ENCODE measurements at regions not wholly inside any gene's neighbourhood (a gene's known extent, or its start where the extent isn't known, plus 50 kb on each side); places are given as distances from the start of the nearest gene placed in this dataset.

DNA sequence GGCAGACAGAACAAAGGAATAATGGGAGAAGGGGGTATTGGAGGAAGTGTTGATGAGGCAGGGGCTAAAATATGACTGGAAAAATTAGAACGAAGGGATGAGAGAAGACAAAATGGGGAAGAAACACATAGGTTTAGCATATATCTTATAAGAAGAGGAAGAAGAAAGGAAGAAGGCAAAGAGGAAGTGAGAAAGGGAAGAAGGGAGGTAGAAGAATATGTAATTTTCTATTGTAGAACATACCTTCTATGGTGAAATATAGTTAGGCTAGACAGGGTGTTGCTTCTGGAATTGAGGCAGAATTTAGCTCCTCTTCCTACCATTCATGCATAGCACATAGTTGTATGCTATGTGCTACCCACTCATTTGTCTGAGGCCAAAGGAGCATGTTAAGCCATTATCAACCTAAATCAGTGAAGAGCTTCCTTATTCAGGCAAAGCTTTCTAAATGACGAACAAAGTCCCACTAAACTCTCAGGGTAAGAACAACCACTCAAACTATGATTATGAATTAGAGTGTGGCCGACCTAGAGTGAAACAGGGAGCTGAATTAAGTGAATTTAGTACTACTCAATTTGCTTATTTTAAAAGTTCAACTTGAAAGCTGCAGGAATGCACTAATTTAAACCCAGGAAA lies 180.9 kb upstream of the GALNT5 start:
- DNase-seq, result no peak

DNA sequence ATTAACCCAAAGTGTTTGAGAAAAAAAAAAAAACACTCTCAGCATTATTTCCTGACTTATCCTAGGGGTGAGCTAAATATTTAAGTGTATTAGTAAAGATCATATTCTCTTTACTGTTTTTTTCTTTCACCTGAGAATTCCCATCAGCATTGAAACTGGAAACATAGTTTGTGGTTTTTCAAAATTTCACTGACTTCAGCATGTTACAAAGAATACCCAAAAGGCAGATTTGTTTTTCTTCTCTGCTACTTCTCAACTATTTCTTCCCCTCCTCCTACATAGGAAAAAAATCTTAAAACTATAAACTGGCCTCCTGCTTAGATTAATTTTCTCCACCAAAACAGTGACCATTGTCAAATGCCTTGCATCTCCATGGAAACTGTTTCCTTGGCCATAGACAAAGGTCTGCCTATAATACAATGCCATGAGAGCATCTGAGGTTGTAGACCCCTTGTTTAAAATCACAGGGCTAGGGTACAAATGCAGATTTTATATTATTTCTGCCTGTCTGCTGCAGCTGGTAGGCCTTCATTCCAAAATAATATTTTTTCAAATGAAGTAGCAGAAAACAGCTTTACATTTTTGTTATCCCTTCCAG lies 179.7 kb upstream of the GALNT5 start:
- DNase-seq, result no peak

DNA sequence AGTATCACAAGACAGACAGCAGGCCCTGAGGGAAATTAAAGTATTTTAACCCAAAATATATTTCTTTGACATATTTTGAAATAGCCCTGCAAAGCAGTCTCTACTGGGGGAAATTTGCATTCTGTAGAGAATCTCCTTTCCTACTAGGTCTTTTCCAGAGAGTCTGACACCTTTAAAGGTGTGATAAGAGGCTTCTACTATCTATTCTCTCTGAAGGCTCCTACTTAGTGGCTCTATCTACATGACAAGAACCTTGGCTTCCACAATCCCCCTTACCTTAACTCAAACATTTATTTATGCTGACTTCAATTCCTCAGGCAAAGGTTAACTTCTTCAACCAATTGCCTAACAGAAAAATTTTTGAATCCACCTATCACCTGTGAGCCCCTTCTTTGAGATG lies 174.6 kb upstream of the GALNT5 start:
- DNase-seq, result no peak

DNA sequence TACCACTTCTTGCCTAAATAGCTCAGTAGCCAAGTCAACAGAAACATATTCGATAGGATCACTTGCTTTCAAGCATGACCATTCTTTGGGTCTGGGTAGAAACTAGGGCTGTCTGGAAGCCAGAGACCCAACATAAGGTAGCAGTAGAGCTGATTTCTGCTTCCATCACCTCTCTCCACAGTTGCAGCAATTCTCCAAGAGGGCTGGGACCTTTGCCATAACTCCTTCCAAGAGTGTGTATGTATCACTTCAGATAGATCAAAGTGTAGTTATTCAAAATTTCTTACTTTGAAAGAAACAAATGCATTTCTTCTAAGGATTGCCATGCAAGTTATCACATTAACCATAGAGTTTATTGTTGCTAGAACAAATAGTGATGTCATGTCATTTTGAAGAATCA lies 172.0 kb upstream of the GALNT5 start:
- DNase-seq, result no peak

DNA sequence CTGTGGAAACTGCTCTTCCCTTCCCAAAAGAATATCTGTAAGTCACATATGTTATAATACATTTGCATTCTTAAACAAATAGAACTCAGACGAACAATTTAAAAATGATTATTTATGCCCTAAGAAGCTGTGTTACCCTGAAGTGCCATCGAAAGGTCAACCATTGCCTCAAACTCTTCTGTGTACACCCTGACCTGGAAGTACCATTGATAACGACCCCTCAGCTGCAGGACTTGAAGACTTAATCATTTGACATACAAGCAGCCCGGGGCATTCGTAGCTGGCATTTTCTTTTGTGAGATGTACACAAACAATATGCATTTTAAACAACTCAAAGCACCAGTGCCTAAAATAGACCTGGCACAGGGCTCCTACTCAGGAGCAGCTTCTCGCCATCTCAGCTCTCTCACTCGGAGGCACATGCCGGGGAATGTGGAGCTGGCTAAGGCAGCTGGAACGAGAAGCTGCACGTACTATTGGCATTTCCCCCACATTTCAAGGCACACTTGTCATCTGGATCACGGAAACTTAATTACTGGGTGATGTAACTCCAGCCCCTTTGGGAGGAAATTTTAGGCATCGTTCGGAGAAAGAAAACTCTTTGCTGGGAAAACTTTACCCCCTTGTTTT lies 170.0 kb upstream of the GALNT5 start:
- no peak for DNase-seq

DNA sequence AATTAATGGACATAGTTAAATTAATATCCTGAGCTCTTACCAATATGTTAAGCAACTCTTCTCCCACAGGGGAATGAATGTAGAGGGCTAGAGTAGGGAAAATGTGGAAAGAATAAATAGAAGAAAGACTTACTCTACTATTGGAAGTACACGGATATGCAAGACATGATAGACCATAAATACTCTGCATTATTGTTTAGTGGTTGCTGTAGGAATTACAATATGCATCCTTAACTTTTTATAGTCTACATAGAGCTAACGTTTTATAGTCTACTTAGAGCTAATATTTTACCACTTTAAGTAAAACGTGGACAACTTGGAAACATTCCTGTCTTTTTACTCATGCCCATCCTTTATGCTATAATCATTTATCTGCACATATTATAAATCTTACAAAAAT lies 163.8 kb upstream of the GALNT5 start:
- no peak for DNase-seq

DNA sequence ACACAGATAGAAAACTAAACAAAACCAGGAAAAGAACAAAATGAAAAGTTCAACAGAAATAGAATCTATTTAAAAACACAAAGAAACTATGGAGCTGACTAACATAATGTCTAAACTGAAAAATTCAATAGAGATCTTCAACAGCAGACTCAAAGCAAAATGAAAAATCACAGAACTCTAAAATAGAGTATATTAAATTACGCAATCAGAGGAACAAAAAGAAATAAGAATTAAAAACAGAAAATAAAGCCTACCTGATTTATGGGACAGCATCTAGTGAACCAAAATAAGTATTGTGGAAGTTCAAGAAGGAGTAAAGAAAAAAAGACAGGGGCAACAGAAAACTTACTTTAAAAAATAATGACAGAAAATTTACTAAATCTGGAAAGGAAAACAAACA lies 152.1 kb upstream of the GALNT5 start:
- no peak for DNase-seq

DNA sequence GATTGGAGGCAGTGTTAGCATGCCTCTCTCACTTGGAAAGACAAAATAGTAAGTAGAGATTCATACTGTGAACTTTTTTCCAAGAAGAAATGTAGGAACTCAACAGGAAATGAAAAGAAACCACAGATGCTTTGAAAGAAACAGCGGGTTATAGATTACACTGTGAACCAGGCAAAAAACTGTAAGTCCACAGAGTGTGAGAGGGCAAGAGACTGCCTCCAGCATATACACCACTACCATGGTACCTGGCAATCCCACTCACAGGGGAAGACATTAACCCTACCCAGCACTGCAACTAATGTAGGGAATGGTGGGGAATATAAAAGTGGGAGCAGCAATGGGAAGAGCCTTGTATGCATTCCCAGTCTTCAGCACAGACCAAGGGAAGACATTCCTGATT lies 150.6 kb upstream of the GALNT5 start:
- DNase-seq, result no peak

DNA sequence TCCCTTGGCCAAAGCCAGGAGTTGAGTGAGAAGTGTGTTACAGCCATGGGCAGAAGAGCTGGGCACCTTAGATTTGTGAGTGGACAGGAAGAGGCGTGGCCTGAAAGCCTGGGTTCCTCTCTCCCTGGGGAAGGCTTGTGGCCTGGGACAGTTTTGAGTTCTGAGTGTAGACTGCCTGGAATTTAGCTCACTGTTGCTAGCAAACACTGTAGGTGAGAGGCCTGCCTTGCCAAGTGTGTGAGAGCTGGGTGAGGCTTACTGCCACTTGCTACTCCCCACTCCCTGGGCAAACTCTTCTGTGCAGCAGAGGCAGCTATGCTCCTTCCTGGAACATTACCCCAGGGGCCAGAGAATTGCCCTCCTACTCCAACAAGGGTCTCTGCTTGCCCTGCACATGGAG lies 150.0 kb upstream of the GALNT5 start:
- no peak for DNase-seq

DNA sequence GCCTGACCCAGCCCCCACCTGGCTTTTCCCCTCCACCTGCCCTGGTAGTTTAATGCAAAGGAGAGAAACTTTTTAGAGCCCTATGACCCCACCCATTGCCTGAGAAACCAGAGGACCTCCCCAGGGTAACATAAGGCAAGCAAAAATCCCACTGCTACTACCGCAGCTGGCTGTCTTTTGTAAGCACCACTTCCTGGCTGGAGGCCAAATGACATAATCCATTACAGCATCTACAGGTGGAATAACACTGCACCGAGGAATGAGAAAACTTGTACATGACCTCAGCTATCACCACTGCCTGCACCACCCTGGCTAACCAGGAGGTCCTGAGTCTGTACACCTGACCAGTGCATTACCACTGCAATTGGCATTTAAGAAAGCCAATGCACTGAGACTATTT lies 149.6 kb upstream of the GALNT5 start:
- DNase-seq, result no peak

DNA sequence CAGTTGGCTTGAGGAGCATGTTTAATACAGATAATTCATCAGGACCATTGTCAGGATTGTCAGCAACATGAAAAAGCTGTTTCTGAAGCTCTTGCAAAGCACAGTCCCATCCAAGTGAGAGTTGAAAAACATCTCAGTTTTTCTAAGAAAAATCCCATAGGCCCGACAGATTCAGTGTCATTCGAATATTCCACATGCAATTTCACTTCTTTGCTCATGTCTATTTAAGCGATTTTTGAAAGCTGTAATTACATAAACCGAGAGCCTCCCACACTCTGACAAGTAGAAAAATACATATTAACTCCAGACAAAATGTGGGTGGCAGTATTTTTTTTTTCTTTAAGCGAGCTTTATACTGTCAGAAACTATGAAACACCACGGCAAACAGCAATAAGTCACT lies 134.7 kb upstream of the GALNT5 start:
- DNase-seq, result no peak

DNA sequence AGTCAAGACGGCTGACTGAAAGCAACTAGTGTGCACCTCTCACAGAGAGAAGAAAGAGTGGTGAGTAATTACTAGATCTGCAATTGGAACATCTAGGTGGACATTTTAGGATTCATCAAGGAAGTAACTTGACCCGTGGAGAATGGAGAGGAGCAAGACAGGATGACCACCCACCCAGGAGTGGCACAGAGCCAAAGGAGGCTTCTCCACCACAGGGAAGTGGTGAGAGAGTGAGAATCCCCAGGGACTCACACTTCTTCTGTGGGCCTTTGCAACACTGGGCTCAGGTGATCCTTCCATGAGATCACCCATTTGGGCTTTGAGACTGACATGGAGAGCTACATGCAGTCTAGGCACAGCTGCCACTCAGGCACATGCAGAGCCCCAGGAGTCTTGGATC lies 132.8 kb upstream of the GALNT5 start:
- DNase-seq, result no peak

DNA sequence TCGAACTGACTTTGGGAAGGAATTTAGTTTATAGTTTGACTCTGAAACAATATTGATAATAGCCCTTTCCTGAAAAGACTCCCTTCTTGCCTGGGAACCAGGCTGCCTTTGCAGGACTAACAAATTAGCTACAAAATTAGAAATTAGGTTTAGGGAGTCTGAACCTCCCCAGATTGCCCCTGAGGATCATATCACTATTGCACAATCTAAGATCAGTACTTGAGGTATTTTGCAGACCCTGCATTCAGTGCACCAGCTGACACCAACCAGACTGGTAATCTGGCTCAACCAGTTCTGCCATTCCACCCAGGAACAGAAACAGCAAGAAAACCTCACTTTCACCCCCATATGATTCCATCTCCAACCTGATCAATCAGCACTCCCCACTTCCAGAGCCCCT lies 131.8 kb upstream of the GALNT5 start:
- no peak for DNase-seq

DNA sequence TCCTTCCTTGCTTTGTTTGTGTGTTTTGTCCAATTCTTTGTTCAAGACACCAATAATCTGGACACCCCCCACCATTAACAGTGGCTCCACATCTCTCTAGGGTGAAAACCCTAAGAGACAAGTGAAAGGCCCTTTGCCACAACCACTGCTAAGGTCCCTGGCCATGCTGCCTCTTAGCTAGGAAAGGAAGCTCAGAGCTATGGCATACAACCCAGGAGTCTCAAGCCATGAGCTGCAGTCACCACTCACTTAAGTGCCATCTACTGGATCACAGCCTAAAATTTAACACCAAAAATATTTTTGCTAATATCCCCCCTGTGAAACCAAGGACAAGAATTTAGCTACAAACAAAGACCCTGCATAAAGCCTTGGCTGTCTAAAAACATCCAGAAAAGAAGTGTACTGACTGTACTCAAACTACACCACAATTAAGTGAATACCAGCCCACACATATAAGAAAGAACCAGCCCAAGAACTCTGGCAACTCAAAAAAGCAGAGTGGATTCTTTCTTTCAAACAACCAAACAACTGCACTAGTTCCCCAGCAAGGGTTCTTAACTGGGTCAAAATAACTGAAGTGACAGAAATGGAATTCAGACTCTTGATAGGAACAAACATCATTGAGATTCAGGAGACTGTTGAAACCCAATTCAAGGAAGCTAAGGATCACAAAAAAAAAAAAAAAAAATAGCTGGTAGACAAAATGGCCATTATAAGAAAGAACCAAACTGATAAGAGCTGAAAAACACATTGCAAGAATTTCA lies 130.1 kb upstream of the GALNT5 start:
- DNase-seq, result no peak

DNA sequence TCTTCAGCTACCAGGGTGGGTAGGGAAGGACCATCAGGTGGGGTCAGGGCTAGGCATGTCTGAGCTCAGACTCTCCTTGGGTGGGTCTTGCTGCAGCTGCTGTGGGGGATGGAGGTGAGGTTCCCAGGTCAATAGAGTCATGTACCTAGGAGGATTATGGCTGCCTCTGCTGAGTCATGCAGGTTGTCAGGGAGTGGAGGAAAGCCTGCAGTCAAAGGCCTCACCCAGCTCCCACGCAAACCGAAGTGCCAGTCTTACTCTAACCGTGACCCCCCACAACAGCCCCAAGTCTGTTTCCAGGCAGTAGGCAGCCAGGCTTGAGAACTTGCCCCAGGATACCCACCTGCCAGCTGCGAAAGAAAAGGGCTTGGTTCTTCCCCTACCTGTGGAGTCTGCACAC lies 113.6 kb upstream of the GALNT5 start:
- DNase-seq, result no peak

DNA sequence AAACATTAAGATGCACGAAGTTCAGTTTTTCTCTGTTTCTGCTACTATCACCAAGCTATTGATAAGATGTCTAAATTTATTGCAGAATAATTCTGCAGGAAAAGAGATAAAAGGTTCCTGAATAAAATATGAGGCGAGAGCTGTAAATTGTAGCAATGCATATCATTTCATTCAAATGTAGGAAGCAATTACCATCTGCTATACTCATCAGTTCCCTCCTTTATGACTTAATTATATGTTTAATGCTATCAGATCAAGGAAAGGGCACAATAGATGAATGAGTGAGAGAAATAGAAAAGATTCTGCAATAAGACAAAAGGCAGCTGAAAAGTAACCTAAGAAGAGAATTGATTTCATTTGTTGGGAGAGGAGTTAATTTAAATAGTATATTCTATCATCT lies 108.2 kb upstream of the GALNT5 start:
- no peak for DNase-seq

DNA sequence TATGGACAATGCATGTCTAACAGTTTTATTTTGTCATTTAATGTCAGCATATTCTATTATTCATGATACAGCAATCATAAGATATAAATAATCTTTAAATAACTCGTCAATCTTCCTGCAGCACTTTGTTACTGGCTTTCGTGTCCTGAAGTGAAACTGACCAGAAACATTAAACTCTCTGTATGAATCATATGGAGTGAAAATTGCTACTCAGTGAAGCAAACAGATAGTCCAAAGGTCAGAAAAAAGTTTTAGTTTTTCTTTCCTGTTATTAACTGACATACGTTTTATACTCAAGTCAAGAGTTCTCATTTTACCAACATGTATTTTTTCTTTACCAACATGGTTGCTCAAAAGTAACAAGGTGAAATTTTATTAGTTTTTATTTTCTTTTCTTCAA lies 106.8 kb upstream of the GALNT5 start:
- DNase-seq, result peak; percentile 2

DNA sequence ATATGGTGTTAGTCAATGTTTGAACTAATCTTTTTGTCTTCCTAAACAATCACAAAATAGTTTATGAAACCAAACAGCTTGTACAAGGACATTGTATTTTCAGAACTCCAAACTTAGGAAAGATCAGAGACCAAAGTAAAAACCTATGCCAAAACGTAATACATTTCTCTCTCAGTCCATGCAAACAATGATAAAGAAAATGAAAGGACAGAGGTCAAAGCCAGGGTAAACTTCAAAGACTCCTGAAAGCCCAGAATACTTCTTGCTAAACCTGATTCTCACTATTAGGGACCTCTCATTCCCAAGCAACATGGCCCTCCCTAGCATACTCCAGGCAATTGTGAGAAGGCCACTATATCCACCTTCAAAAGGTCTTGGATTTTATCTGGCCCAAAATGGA lies 105.1 kb upstream of the GALNT5 start:
- DNase-seq, result no peak

DNA sequence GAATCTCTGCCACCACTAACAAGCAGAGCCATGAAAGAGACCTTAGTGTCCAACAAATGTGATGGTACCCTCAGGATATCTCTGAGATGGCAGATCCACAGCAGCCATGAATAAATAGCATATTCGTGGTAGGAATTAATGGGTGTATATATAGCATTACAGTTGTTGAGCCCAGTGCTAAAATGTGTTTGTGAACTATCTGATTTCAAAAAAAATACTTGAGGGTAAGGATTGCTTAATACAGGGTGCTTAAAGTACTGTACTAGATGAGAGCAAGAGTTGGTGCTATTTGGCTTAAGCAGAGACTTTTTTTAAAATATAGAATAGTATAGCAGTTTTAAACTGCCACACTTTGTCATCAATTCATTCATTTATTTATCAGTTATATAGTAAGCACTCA lies 101.5 kb upstream of the GALNT5 start:
- DNase-seq, result no peak

DNA sequence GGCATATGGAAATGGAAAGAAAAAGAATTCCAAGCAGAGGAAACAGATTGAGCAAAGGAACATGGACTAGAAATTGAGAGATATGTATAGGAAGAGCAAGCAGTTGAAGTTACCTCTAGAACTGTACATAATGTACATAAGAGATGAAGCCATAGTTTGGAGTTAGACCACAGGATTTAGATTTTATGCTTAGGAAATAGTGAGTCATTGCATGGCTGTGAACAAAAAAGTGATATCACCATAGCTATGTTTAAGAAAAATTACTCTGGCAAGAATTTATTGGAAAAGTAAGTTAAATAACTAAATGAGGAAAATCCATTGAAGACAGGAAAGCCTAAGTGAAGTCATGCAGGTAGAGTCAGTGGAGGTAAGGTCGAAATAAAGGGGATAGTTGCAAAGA lies 99.4 kb upstream of the GALNT5 start:
- no peak for DNase-seq

DNA sequence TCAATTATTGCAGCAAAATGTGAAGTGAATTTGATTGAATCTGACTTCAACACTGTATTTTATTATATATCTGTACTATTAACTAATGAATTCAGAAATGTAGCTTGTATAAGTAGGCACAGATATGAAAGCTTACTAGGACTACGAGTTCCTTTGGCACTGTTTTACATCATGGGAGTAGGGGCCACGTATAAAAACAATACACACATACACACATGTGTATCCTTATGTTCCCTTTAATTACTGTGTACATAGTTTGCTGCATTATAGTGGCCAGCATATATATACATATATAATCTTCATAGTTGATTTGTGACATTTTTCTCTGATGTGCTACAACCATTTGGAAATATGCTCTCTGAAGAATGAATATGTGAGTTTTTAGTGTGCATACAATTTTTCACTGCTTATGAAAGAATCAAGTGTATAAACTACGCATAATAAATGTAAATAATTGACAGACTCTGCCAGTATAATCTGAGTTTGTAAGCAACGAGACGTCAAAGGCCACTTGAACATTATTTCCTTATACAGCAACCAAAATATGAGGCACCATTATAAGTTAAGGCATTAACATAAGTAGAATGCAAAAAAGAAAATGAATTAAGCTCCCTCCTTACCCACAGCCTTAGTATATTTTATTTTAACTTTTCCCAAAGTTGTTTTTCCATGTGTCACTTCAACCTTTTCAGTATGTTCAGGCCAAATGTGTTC lies 98.1 kb upstream of the GALNT5 start:
- no peak for DNase-seq

DNA sequence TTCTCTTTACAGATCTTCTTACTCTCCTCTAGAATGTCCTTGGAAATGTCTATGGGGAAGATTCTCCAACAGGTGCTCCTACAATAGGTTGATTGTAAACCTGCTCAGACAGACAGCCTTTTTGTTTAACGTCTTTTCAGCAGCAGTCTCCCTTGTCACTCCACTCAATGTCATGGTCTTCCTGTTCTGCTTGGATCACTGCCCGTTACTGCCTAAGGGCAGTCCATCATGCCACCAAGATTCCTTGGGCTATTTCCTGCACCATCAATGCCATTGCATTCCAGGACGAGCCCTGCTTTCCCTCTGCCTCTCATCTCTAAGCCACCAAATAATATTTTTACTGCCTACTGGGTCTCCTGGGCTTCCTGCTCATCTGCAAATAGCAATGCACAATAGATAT lies 97.4 kb upstream of the GALNT5 start:
- no peak for DNase-seq

DNA sequence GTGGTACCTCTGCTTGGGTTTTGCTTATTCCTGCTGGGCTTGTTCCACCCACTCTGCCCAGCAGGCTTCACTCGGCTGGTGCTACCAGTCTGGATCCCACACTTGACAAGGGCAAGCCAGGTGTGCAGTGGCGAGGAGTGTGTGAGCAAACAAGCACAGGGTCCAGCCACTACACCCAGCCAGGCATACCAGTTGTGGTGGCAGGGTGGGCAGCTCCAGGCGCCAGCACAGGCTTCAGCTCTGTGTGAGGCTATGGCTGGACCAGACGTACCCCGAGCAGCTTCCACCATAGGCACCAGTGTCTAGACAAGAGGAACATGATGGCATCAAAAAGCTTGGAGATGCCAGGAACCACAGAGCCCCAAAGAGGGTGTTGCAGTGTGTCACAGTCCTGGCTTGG lies 93.1 kb upstream of the GALNT5 start:
- DNase-seq, result no peak

DNA sequence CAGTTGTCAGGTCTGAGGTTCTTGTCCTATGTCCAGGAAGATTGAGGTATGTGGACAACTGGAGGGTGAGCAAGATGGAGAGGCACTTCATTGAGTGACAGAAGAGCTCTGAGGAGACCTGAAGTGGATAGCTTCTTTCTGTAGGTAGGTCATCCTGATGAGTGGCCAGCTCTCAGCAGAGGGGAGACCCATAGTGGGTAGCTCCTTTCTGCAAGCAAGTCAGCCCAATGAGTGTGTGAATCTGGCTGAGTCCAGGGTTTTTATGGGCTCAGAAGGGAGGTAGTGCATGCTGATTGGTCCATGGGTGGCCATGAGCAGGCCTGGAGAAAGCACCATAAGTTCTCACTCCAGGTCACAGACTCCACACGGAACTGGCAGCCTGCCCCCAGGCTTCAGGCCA lies 92.6 kb upstream of the GALNT5 start:
- no peak for DNase-seq

Measured in activated CD4-positive, alpha-beta T cell treated with anti-CD3 and anti-CD28 coated beads, Interleukin-2, amount 50 U/mL, for 16 hours (primary cell).